Neural cell (in vitro differentiated cells): ENCODE measurements at regions not wholly inside any gene's neighbourhood (a gene's known extent, or its start where the extent isn't known, plus 50 kb on each side); places are given as distances from the start of the nearest gene placed in this dataset.

ENCODE experiments used
- H2AFZ ChIP-seq: fragments of 200-600, 300-800 bp; sonication (generic), shearing (Covaris generic); 2 replicates; pipeline ENCODE4 v1.6.0; 2014; ENCODE audit warnings: low read depth, mild to moderate bottlenecking, antibody characterized with exemption, low read length, moderate library complexity
- H3F3A ChIP-seq: fragments of 200-600 bp; shearing (Covaris generic); 2 replicates; pipeline ENCODE4 v1.6.1; 2016; ENCODE audit warnings: mild to moderate bottlenecking, moderate library complexity, mixed read lengths, antibody characterized with exemption, low read length; ENCODE audit not compliant: insufficient read depth, poor library complexity, severe bottlenecking
- H3K27ac ChIP-seq: fragments of 200-600, 300-800 bp; sonication (generic), shearing (Covaris generic); 2 replicates; pipeline ENCODE4 v1.5.1; 2014; ENCODE audit warnings: mild to moderate bottlenecking, low read length, moderate library complexity
- H3K27me3 ChIP-seq: fragments of 300-800, 200-600 bp; sonication (generic), shearing (Covaris generic); 2 replicates; pipeline ENCODE4 v1.6.0; 2014; ENCODE audit warnings: mild to moderate bottlenecking, low read depth, low read length, moderate library complexity; ENCODE audit not compliant: insufficient read depth
- H3K36me3 ChIP-seq: fragments of 300-800, 200-600 bp; sonication (generic), shearing (Covaris generic); 2 replicates; pipeline ENCODE4 v1.5.1; 2014; ENCODE audit warnings: mild to moderate bottlenecking, antibody characterized with exemption, low read length, moderate library complexity; ENCODE audit not compliant: insufficient read depth
- H3K4me2 ChIP-seq: fragments of 300-800, 200-600 bp; sonication (generic), shearing (Covaris generic); 2 replicates; pipeline ENCODE4 v1.6.0; 2014; ENCODE audit warnings: mild to moderate bottlenecking, low read length
- H3K4me3 ChIP-seq: fragments of 300-800, 200-600 bp; sonication (generic), shearing (Covaris generic); 2 replicates; pipeline ENCODE4 v1.5.1; 2014; ENCODE audit warnings: mild to moderate bottlenecking, low read length, moderate library complexity
- H3K79me2 ChIP-seq: fragments of 200-600 bp; shearing (Covaris generic); replicated peaks from 2 replicates; pipeline ENCODE4 v1.6.0; 2014; ENCODE audit warnings: mild to moderate bottlenecking, low read length, moderate library complexity; ENCODE audit not compliant: insufficient read depth
- H3K9ac ChIP-seq: fragments of 300-800, 200-600 bp; sonication (generic), shearing (Covaris generic); 2 replicates; pipeline ENCODE4 v1.6.1; 2016; ENCODE audit warnings: mild to moderate bottlenecking, low read length, mixed read lengths
- H3K9me2 ChIP-seq: fragments of 200-600 bp; shearing (Covaris generic); 2 replicates; pipeline ENCODE4 v1.6.1; 2016; ENCODE audit warnings: mild to moderate bottlenecking, low read length, mixed read lengths; ENCODE audit not compliant: insufficient read depth
- H3K9me3 ChIP-seq: fragments of 200-600, 300-800 bp; sonication (generic), shearing (Covaris generic); 2 replicates; pipeline ENCODE4 v1.6.1; 2016; ENCODE audit warnings: mild to moderate bottlenecking, mixed run types, low read length, moderate library complexity, mixed read lengths
- H4K20me1 ChIP-seq: fragments of 200-600 bp; shearing (Covaris generic); 2 replicates; pipeline ENCODE4 v1.6.1; 2016; ENCODE audit warnings: mild to moderate bottlenecking, mixed run types; ENCODE audit not compliant: insufficient read depth
- CTCF ChIP-seq: fragments of 450-650 bp; IDR thresholded peaks from 2 replicates; pipeline ENCODE4 v1.5.1; 2014; ENCODE audit warnings: antibody characterized with exemption, mild to moderate bottlenecking, moderate library complexity; ENCODE audit not compliant: poor library complexity, severe bottlenecking
- EP300 ChIP-seq: fragments of 450-650 bp; conservative IDR thresholded peaks from 2 replicates; pipeline ENCODE4 v1.6.1; 2014; ENCODE audit warnings: antibody characterized with exemption, mild to moderate bottlenecking, moderate library complexity; ENCODE audit not compliant: poor library complexity, severe bottlenecking
- EZH2 ChIP-seq: fragments of 200-600, 300-800 bp; shearing (Covaris generic), sonication (generic); IDR thresholded peaks from 2 replicates; pipeline ENCODE4 v1.6.1; 2014; ENCODE audit warnings: antibody characterized with exemption, low read length, borderline replicate concordance, mild to moderate bottlenecking; ENCODE audit not compliant: insufficient read depth, poor library complexity, severe bottlenecking
- MXI1 ChIP-seq: fragments of 450-650 bp; conservative IDR thresholded peaks from 2 replicates; pipeline ENCODE4 v1.6.1; 2014; ENCODE audit warnings: antibody characterized with exemption, mild to moderate bottlenecking; ENCODE audit not compliant: poor library complexity, severe bottlenecking
- POLR2AphosphoS5 ChIP-seq: IDR thresholded peaks from 2 replicates; pipeline ENCODE4 v1.6.1; 2012
- RAD21 ChIP-seq: fragments of 450-650 bp; conservative IDR thresholded peaks from 2 replicates; pipeline ENCODE4 v1.6.1; 2014; ENCODE audit warnings: antibody characterized with exemption, mild to moderate bottlenecking, moderate library complexity
- REST ChIP-seq: IDR thresholded peaks from 2 replicates; pipeline ENCODE4 v1.6.1; 2012; ENCODE audit warnings: borderline replicate concordance
- SMC3 ChIP-seq: fragments of 450-650 bp; conservative IDR thresholded peaks from 2 replicates; pipeline ENCODE4 v1.6.1; 2014; ENCODE audit warnings: antibody characterized with exemption, mild to moderate bottlenecking, moderate library complexity; ENCODE audit not compliant: poor library complexity
- TAF1 ChIP-seq: IDR thresholded peaks from 2 replicates; pipeline ENCODE4 v1.6.1; 2012; ENCODE audit warnings: low read depth

- no peak overlapping the region for H2AFZ ChIP-seq
- H4K20me1 ChIP-seq: no peaks in the 10 kb centered on the region
- H3F3A ChIP-seq: no peaks in the 10 kb centered on the region
- H3K27me3 ChIP-seq: no peaks in the 10 kb centered on the region
- no peaks in the 10 kb centered on the region for H3K9me2 ChIP-seq
- H3K4me2 ChIP-seq: no peak overlapping the region
- H3K9me3 ChIP-seq: no peaks in the 10 kb centered on the region
- no peak for TF ChIP-seq POLR2AphosphoS5
- TF ChIP-seq EP300: no peak
- no peak for TF ChIP-seq REST
- no peak for TF ChIP-seq RAD21
- no peak for TF ChIP-seq SMC3
- no peak for TF ChIP-seq EZH2
- no peak for TF ChIP-seq TAF1
- no peak for TF ChIP-seq CTCF
- no peak for TF ChIP-seq MXI1
- H3K79me2 ChIP-seq: no peaks in the 10 kb centered on the region
- H3K27ac ChIP-seq: no peak overlapping the region
- H3K36me3 ChIP-seq: no peaks in the 10 kb centered on the region
- H3K4me3 ChIP-seq: no peak overlapping the region
- H3K9ac ChIP-seq: no peak overlapping the region
Observed at GRCh38 chr18:45384962-45385315, 230.3 kb upstream of the SLC14A2 start.

GRCh38 chr18:45386041-45386655 lies 229.1 kb upstream of the SLC14A2 start:
- Histone ChIP-seq H3K4me3 (no peak overlapping the region), H4K20me1 (no peaks in the 10 kb centered on the region), H3K79me2 (no peaks in the 10 kb centered on the region), H3K36me3 (no peaks in the 10 kb centered on the region), H3K27ac (no peak overlapping the region), H3K9me2 (no peaks in the 10 kb centered on the region), H3K9me3 (no peaks in the 10 kb centered on the region), H2AFZ (no peak overlapping the region), H3K4me2 (no peak overlapping the region), H3F3A (no peaks in the 10 kb centered on the region), H3K27me3 (no peaks in the 10 kb centered on the region), H3K9ac (no peak overlapping the region)
- TF ChIP-seq TAF1: no peak
- TF ChIP-seq MXI1: no peak
- TF ChIP-seq SMC3: no peak
- peak; percentile 40 for TF ChIP-seq CTCF
- no peak for TF ChIP-seq REST
- TF ChIP-seq POLR2AphosphoS5: no peak
- TF ChIP-seq EP300: no peak
- peak; percentile 41 for TF ChIP-seq RAD21
- TF ChIP-seq EZH2: no peak
